ENCODE measurements at regions not wholly inside any gene's neighbourhood (a gene's known extent, or its start where the extent isn't known, plus 50 kb on each side); places are given as distances from the start of the nearest gene placed in this dataset.
"Not testable (repeated sequence)": the region's sequence is repeated elsewhere in the genome, so short reads cannot be mapped to it uniquely, and the experiment has no call there.

- DNase-seq, result no peak
Observed at GRCh38 chr9:113665064-113665463, 201.5 kb downstream of the RGS3 start.

GRCh38 chr9:113665756-113666155 lies 202.2 kb downstream of the RGS3 start:
- no peak for DNase-seq

DNA sequence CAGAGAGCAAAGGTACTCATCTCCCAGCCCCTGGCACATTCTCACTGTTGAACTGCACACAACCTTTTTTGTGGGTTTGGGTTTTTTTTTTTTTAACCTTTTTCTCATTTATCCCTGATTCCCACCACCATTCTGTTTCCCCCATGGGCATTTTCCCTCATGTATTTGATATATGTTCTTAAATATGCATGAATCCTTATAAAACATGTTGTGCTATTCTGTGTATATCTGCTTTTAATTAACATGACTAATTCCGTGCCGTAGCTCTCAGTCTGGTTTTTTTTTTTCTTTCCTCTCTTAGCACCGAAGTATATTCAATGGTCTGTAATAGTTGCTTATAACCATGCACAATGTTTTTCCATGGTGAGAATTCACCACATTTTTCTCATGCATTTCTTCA lies 204.5 kb downstream of the RGS3 start:
- DNase-seq, result peak in 1 of 3 donors; percentile 51

- DNase-seq, result peak in 1 of 3 donors; percentile 33
Observed at GRCh38 chr9:113669522-113670115, 206.1 kb downstream of the RGS3 start.

- peak in 1 of 3 donors; percentile 56 for DNase-seq
Observed at GRCh38 chr9:113673726-113674125, 202.4 kb upstream of the ZNF618 start.

- DNase-seq, result no peak
Observed at GRCh38 chr9:113674436-113674835, 201.7 kb upstream of the ZNF618 start.

DNA sequence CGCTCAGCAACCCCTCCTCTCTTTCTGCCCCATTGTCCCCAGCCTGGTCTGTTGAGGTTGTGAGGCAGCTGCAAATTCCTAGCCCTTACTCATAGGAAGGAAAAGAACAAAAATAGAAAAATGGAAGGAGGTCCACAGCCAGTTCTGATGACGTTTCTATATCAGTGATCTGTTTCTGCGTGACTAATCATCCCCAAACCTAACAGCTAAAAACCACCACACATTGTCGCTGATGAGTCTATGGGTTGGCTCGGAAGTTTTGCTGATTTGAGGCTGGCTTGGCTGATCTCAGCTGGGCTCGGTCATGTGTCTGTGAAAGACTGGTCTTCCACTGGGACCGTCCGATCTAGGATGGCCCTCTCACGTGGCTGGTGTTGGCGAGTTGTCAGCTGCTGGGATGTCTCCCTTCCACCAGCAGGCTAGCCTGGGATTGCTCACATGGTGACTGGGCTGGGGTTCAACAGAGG lies 200.6 kb upstream of the ZNF618 start:
- peak in 2 of 3 donors; percentile 54 to 96 for DNase-seq

DNA sequence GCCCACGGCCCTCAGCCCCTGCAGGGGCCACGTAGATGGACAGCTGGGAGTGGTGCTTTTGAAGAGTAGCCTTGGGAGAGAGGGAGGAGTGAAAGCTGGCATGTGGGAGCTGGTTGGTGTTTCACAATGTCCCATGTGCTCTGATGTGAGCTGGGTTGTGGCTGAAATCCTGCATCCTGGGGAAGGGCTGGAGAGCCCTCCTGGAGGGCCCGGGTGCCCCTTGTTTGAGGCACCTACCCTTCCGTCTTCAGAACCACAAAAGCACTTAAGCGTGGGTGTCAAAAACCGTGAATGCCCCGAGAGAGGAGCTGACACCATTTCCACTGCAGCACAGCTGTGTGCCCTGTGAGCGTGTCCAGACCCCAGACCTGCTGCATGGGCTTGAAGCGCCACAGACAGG lies 199.1 kb upstream of the ZNF618 start:
- DNase-seq, result no peak

GRCh38 chr9:113677569-113677968 lies 198.5 kb upstream of the ZNF618 start:
- no peak for DNase-seq

DNA sequence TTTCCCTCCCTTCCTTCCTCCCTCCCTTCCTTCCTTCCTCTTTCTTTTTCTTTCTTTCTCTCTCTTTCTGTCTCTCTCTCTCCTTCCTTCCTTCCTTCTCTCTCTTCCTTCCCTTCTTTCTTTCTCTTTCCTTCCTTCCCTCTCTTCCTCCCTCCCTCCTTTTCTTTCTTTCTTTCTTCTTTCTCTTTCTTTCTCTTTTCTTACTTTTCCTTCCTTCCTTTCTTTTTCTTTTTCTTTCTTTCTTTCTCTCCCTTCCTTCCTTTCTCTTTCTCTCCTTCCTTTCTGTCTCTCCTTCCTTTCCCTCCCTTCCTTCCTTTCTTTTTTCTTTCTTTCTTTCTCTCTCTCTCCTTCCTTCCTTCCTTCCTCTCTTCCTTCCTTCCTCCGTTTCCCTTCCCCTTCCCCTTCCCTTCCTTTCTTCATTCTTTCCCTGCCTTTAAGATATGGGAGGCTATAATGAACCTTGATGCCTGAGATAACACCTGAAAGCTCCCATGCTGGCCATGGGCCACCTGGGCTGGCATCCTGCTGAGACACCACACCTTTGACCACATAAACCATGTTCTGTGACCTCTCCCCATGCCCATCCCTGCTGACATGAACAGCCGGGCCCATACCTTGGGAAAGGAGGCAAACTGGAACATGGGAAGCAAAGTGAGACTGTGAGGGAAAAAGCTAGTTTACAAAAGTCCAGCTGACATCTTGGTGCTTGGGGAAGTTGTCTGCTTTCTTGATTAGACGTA lies 197.8 kb upstream of the ZNF618 start:
- DNase-seq, result no peak

DNA sequence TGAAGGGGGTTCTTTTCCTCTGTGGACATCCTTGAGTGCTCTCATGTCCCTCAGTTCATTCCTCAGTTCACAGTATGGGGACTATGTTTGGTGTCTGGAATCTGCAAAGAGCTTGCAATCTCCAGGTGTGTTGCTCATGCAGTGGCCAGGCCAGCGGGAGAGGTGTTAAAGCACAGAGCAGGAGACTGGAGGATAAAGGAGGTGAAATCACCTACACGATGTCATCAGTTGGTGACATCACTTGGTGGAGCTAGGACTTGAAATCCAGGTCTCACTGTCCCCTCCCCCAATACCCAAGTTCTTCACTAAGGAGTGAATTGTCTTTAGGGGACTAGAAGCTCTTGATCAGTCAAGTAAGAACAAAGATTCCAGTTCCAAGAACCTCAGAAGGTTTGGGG lies 197.3 kb upstream of the ZNF618 start:
- DNase-seq, result no peak

- peak; percentile 62 to 87 (median 81) for DNase-seq
Observed at GRCh38 chr9:113682297-113682771, 193.8 kb upstream of the ZNF618 start.

DNA sequence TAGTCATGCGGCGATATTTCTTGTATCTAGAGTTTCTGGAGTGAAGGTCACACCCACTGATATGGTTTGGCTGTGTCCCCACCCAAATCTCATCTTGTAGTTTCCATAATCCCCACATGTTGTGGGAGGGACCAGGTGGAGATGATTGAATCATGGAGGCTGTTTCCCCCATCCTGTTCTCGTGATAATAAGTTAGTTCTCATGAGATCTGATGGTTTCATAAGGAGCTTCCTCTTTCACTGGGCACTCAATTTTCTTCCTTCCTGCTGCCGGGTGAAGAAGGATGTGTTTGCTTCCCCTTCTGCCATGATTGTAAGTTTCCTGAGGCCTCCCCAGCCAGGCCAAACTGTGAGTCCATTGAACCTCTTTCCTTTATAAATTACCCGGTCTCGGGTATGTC lies 190.5 kb upstream of the ZNF618 start:
- DNase-seq, result not testable (repeated sequence)

DNA sequence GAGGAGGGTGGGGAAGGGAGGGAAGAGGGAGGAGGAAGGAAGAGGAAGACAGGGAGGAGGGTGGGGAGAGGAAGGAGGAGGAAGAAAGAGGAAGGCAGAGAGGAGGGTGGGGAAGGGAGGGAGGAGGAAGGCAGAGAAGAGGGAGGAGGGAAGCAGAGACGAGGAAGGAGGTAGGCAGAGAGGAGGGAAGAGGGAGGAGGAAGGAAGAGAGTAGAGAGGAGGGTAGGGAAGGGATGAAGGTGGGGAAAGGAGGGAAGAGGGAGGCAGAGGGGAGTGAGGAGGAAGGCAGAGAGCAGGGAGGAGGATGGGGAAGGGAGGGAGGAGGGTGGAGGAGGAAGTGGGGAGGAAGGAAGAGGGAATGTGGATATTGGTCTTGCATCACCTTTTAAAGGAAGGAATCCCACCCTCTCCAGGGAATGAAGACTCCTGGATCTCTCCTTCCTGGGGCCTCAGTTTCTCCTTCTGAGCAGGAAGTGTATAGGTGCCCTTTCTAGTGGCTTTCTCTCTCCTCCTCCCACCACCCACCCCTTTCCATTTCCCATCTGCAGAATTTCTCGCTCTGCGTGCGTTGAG lies 188.9 kb upstream of the ZNF618 start:
- DNase-seq, result no peak

DNA sequence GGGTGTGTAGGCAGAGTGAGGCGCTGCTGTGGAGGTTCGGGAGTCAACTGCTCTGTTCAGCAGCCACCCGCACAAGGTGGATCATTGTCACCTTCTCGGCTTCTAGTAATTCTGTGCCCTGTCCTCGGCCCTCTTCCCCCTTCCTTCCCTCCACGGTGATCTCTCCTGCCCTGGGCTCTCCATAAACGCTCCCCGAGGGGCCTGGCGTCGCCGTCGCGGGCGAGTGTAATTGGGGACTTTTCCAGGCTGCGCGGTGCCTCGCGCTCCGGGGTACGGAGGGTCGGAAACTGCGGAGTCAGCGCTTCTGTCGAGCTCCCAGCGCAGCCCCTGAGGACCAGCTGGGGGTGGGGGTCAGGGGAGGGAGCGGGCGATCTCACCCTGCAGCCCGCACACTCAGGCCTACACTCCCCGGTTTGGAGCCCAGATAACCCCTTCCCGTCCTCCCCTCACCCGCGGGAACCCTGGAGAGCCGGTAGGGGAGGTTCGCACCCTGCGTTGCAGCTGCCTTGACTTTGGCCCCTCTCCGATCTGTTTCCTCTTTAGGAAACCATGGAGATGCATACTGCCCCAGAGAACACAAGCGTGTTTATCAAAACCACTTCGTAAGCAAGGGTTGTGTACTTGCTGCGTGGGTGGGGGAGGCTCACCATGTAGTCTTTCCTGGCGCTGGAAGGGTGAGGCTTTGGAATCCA lies 188.3 kb upstream of the ZNF618 start:
- DNase-seq, result peak in 2 of 3 donors; percentile 27 to 74

- DNase-seq, result no peak
Observed at GRCh38 chr9:113690055-113690740, 185.9 kb upstream of the ZNF618 start.

DNA sequence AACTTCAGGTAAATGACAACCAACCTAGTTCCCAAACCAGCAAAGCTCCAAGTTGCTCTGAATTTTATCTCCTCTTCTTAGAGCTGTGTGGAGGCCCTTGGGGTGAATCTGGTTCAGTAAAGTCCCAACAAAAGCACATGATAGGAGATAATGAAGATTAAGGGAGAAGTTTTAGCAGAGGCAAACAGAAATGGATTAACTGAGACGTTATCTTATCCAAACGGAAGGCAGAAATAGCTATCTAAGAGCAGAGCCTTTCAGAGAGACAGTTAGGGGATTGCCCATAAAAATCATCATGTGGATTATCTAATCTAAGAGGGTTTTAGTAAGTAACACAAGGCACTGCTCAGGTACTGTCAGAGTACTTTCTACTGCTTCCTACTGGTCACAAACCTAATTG lies 183.9 kb upstream of the ZNF618 start:
- no peak for DNase-seq

DNA sequence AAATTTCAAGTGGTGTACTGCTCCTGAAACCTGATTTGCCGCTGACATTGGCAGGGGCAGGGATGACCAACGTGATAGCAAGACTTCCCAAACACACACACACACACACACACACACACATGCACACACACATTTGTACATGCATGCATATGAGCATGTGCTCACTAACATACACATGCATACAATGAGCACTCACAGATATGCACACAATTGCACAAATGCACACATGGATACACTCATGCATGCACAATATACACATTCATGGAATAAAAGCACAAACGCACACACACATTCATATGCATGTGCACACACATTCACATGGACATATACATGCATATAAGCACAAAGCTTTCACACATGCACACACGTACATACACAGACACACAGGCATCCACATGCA lies 181.2 kb upstream of the ZNF618 start:
- no peak for DNase-seq

GRCh38 chr9:113695440-113695851 lies 180.7 kb upstream of the ZNF618 start:
- DNase-seq, result no peak

- no peak for DNase-seq
Observed at GRCh38 chr9:113695901-113696300, 180.2 kb upstream of the ZNF618 start.
